ENCODE measurements at regions not wholly inside any gene's neighbourhood (a gene's known extent, or its start where the extent isn't known, plus 50 kb on each side); places are given as distances from the start of the nearest gene placed in this dataset.

- ATAC-seq (ENCODE audit: low FRiP score) (no peak), DNase-seq (ENCODE audit: low spot score) (no peak)
- TF ChIP-seq, protein P1, sequence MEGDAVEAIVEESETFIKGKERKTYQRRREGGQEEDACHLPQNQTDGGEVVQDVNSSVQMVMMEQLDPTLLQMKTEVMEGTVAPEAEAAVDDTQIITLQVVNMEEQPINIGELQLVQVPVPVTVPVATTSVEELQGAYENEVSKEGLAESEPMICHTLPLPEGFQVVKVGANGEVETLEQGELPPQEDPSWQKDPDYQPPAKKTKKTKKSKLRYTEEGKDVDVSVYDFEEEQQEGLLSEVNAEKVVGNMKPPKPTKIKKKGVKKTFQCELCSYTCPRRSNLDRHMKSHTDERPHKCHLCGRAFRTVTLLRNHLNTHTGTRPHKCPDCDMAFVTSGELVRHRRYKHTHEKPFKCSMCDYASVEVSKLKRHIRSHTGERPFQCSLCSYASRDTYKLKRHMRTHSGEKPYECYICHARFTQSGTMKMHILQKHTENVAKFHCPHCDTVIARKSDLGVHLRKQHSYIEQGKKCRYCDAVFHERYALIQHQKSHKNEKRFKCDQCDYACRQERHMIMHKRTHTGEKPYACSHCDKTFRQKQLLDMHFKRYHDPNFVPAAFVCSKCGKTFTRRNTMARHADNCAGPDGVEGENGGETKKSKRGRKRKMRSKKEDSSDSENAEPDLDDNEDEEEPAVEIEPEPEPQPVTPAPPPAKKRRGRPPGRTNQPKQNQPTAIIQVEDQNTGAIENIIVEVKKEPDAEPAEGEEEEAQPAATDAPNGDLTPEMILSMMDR (IDR thresholded peaks at IDR 0.05) = no peak
Observed at GRCh38 chr20:6471871-6472270, 295.6 kb upstream of the BMP2 start.

- no peak for ATAC-seq (ENCODE audit: low FRiP score)
- no peak for DNase-seq (ENCODE audit: low spot score)
- TF ChIP-seq, protein P1 (IDR thresholded peaks at IDR 0.05) = no peak
Observed at GRCh38 chr20:6471110-6471647, 296.3 kb upstream of the BMP2 start.

DNA sequence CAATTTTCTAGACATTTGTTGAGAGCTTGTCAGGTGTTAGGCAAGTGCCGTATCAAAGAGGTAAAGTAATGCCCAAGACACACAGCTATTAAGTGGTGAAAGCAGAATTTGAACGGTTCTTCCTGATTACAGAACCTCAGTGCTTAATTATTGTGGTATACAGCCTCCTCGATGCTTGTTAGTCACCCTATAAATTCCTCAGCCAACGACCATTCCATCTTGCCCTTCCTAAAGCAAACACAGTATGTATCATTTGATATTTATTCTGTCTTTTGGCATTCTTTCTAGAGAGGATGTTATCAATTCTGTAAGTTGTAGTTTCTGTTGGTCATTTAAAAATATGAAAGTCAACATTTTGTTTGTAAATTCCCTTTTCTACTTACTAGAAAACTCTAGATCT is 297.8 kb upstream of the BMP2 start:
- DNase-seq (ENCODE audit: low spot score) (no peak), ATAC-seq (ENCODE audit: low FRiP score) (no peak)
- TF ChIP-seq, protein P1 (IDR thresholded peaks at IDR 0.05) = no peak

GRCh38 chr20:6468423-6469116 is 298.9 kb upstream of the BMP2 start:
- ATAC-seq (ENCODE audit: low FRiP score) (no peak), DNase-seq (ENCODE audit: low spot score) (no peak)
- TF ChIP-seq, protein P1 (IDR thresholded peaks at IDR 0.05) = no peak

- no peak for DNase-seq (ENCODE audit: low spot score)
- TF ChIP-seq, protein P1 (IDR thresholded peaks at IDR 0.05) = no peak
- ATAC-seq (ENCODE audit: low FRiP score) = no peak
Observed at GRCh38 chr20:6467562-6467961, 299.9 kb upstream of the BMP2 start.

GRCh38 chr20:6466075-6466810 is 301.2 kb upstream of the BMP2 start:
- TF ChIP-seq, protein P1 (IDR thresholded peaks at IDR 0.05) = no peak
- no peak for ATAC-seq (ENCODE audit: low FRiP score)

More at GRCh38 chr20:6466075-6466810, 301.2 kb upstream of the BMP2 start:
- DNase-seq (ENCODE audit: low spot score) = no peak

Data from omental fat pad (tissue), 3 donors.